Left lung (tissue), 4 donors: ENCODE measurements at regions not wholly inside any gene's neighbourhood (a gene's known extent, or its start where the extent isn't known, plus 50 kb on each side); places are given as distances from the start of the nearest gene placed in this dataset.

Experiments used
- ATAC-seq: fragments of 200-7000 bp; cut with Tn5 transposase; one replicate; pipeline ENCODE4 v1.9.1; 2020; ENCODE audit warnings: moderate library complexity
- DNase-seq, 4 donors: peaks; one replicate each; pipeline ENCODE4 v3.0.0-alpha.2; 2013 to 2020
- H3K27ac ChIP-seq, 2 donors: fragments of 200-600 bp; sonication (generic) in 1 of 2; one replicate each; pipeline versions ENCODE4 v1.5.0 to v1.8.0; 2020 to 2021
- H3K27me3 ChIP-seq, 2 donors: fragments of 200-600 bp; sonication (generic) in 1 of 2; one replicate each; pipeline versions ENCODE4 v1.5.0 to v1.8.0; 2020 to 2021
- H3K36me3 ChIP-seq, 2 donors: fragments of 200-600 bp; sonication (generic) in 1 of 2; one replicate each; pipeline versions ENCODE4 v1.5.0 to v1.8.0; 2020 to 2021
- H3K4me1 ChIP-seq, 2 donors: fragments of 200-600 bp; one replicate each; pipeline ENCODE4 v1.8.0; 2021
- H3K4me3 ChIP-seq, 2 donors: fragments of 200-600 bp; sonication (generic) in 1 of 2; one replicate each; pipeline versions ENCODE4 v1.5.0 to v1.8.0; 2020 to 2021; ENCODE audit warnings: mild to moderate bottlenecking in 1 of 2
- H3K9me3 ChIP-seq, 2 donors: fragments of 200-600 bp; sonication (generic) in 1 of 2; one replicate each; pipeline versions ENCODE4 v1.5.0 to v1.8.0; 2020 to 2021
- intact Hi-C, 2 donors: fragments of 100-400 bp; cut with DNase I; formaldehyde crosslinking; loops; one replicate each; pipeline versions ENCODE4 v1.11.2 to v1.14.2; 2022
- TF ChIP-seq, protein P1 (sequence below), 2 donors: fragments of 200-600 bp; sonication (generic) in 1 of 2; IDR thresholded peaks; one replicate each; pipeline versions ENCODE4 v1.5.0 to v1.8.0; 2021; ENCODE audit warnings: antibody characterized with exemption in 2 of 2
- donor health status: DM: no; HTN: yes; CAD: no.
- donor health status: DM: no; HTN: no; CAD: no.

GRCh38 chr9:108691614-108692013 lies 164.2 kb downstream of the ACTL7B start:
- intact Hi-C loops, result no loop called here
- ATAC-seq, result no peak
- H3K27ac ChIP-seq, result no peak overlapping the region
- no peaks in the 10 kb centered on the region for H3K4me1 ChIP-seq
- no peak for DNase-seq
- TF ChIP-seq, protein P1, sequence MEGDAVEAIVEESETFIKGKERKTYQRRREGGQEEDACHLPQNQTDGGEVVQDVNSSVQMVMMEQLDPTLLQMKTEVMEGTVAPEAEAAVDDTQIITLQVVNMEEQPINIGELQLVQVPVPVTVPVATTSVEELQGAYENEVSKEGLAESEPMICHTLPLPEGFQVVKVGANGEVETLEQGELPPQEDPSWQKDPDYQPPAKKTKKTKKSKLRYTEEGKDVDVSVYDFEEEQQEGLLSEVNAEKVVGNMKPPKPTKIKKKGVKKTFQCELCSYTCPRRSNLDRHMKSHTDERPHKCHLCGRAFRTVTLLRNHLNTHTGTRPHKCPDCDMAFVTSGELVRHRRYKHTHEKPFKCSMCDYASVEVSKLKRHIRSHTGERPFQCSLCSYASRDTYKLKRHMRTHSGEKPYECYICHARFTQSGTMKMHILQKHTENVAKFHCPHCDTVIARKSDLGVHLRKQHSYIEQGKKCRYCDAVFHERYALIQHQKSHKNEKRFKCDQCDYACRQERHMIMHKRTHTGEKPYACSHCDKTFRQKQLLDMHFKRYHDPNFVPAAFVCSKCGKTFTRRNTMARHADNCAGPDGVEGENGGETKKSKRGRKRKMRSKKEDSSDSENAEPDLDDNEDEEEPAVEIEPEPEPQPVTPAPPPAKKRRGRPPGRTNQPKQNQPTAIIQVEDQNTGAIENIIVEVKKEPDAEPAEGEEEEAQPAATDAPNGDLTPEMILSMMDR (IDR thresholded peaks at IDR 0.05), result no peak
- peaks cover 0 to 32% of the 10 kb centered on the region in 2 donors for H3K9me3 ChIP-seq
- H3K36me3 ChIP-seq, result no peaks in the 10 kb centered on the region
- H3K4me3 ChIP-seq, result no peak overlapping the region
- no peaks in the 10 kb centered on the region for H3K27me3 ChIP-seq

- no peak overlapping the region for H3K4me3 ChIP-seq
- DNase-seq, result no peak
- H3K4me1 ChIP-seq, result no peaks in the 10 kb centered on the region
- TF ChIP-seq, protein P1 (IDR thresholded peaks at IDR 0.05), result no peak
- no peaks in the 10 kb centered on the region for H3K27me3 ChIP-seq
- no peak for ATAC-seq
- H3K9me3 ChIP-seq, result peaks cover 0 to 18% of the 10 kb centered on the region in 2 donors
- H3K36me3 ChIP-seq, result no peaks in the 10 kb centered on the region
- no peak overlapping the region for H3K27ac ChIP-seq
- intact Hi-C loops, result no loop called here
These were observed 167.1 kb downstream of the ACTL7B start for GRCh38 chr9:108688676-108689075.

DNA sequence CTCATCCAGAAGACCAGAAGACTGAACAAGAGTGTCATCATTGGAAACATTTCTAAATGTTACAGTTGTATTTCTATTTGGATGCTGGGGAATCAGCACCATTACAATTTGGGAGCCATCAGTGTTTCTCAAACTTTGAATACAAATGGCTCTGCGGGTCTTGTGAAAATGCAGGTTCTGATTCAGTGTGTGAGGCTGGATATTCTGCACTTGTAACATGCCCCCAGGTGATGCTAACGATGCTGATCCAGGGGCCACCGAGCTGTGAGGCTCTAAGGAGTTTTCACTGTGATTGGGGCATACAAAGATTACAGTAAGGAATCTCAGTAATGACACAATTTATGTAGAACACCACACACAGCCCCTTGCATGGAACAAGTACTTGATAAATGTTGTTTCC lies 167.7 kb downstream of the ACTL7B start:
- Histone ChIP-seq H3K36me3 (no peaks in the 10 kb centered on the region), H3K27ac (no peak overlapping the region), H3K4me1 (no peaks in the 10 kb centered on the region), H3K27me3 (no peaks in the 10 kb centered on the region), H3K9me3 (peaks cover 0 to 18% of the 10 kb centered on the region in 2 donors), H3K4me3 (no peak overlapping the region)
- TF ChIP-seq, protein P1 (IDR thresholded peaks at IDR 0.05), result no peak
- intact Hi-C loops, result no loop called here
- ATAC-seq (no peak), DNase-seq (no peak)

DNA sequence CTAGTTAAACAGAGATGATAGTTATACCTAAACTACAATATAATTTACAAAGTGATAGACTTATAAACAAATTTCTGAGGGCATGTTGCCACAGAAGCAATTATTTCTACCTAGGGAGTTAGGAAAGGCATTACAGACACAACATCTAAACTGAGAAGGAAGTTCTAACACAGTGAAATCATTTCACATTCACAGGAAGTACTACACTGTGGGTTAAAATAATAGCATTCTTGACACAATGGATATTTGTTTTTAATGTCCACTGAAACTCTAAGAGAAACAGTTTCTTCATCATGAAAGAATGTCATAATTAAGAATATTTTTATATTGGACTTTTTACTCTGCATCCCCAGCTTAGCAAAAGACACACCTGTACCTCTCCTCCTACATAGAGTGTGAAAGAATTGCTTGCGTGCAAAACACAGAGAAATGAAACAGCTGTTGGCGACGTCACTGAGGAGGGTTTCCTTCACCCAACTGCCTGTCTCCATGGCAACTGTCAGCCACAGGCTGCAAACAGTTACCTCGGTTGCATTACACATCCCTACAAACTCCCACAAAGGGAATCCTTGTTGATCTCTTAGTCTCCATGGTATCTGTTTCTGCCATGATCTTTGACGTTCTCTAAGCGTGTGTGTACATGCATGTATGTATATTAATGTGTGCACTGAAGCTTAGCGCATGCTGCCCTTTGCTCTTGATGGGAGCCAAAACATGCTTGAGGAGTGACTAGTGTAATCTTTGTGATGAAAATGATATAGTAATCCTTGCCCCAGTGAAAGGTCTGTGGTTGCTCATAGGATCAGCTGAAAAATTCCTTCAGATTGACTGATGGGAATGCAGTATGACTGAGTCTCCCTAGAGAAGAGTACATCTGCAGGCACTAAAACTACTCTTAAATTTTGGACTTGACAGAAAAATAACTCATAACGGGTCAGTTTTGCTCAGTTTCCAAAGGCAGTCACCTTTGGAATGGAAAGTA lies 168.5 kb downstream of the ACTL7B start:
- Histone ChIP-seq H3K4me3 (no peak overlapping the region), H3K27me3 (no peaks in the 10 kb centered on the region), H3K27ac (no peak overlapping the region), H3K9me3 (peaks cover 0 to 18% of the 10 kb centered on the region in 2 donors), H3K4me1 (no peaks in the 10 kb centered on the region), H3K36me3 (no peaks in the 10 kb centered on the region)
- intact Hi-C loops, result no loop called here
- ATAC-seq (no peak), DNase-seq (no peak)
- TF ChIP-seq, protein P1 (IDR thresholded peaks at IDR 0.05), result no peak

DNA sequence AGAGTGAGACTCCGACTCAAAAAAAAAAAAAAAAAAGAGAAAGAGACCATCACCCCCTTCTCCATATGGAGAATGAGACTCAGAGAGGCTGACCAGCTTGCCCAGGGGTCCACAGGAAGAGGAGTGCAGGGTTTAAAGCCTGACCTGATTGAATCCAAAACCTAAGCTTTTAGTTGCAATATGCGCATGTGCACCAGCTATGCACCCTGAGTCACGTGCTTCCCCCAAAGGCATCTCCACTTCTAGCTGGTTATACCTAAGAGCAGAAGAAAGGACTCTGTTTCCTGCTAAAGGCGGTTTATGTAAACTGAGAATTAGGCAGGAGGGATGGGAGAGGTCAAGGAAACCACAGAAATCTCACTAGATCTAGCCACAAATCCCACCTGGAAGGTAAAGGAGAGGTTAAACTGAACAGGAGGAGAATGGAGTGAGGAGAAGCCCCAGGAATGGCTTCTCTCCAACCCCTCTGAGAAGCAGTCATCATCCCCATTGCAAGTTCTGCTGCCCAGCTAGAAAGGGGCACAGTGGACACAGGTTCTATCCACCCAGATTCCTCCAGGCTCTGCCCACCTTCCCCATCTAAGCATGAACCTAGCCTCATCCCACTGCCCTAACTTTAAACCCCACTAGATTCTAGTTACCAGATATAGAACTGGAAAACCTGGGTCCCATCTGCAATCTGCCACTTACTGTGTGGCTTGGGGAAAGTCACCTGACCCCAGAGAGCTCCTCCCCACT lies 171.3 kb downstream of the ACTL7B start:
- no peak for ATAC-seq
- H3K4me1 ChIP-seq, result no peaks in the 10 kb centered on the region
- no peak for DNase-seq
- no peaks in the 10 kb centered on the region for H3K36me3 ChIP-seq
- TF ChIP-seq, protein P1 (IDR thresholded peaks at IDR 0.05), result no peak
- H3K4me3 ChIP-seq, result no peak overlapping the region
- intact Hi-C loops, result no loop called here
- H3K9me3 ChIP-seq, result peaks cover 0 to 18% of the 10 kb centered on the region in 2 donors
- H3K27me3 ChIP-seq, result no peaks in the 10 kb centered on the region
- no peak overlapping the region for H3K27ac ChIP-seq
